ENCODE measurements at regions not wholly inside any gene's neighbourhood (a gene's known extent, or its start where the extent isn't known, plus 50 kb on each side); places are given as distances from the start of the nearest gene placed in this dataset.
"Not testable (repeated sequence)": the region's sequence is repeated elsewhere in the genome, so short reads cannot be mapped to it uniquely, and the experiment has no call there.

DNA sequence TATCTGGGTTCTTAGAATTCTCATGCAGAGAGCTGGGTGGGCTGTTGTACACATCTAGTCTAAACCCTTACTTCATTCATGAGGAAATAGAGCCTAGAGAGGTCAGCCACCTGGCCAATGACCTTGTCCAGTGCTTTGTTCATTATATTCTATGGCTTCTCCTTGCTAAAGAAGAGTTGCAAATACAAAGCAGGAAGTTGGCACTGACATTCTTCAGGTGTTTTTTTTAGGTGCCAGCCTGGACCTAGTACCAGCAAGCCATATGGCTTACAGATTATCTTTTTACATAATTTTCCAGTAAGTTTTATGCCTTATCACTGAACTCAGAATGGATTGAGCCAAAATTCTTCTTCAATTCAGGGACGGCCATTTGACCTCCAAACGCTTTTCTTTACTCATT is 54.7 kb upstream of the PGM2 start:
- no peak for ATAC-seq
- intact Hi-C loops (cut with micrococcal nuclease), result no loop called here
- DNase-seq, result no peak

DNA sequence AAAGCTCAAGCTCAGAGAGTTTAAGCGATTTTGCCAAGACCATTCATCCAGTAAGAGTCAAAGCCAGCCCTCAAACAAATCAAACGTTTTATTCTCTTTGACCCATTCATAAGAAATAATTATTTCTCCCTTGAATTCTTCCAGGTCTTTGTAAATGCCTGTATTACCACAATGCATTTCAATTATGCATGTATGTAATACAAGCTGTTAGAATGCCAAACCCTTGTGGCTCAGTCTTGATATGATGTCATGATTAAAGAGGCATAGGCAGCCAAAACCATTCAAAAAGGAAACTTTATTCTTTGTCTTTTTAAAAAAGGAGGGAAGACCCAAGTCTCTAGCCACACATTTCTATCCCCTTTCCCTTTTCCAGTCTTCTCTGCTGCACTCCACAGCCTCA is 56.5 kb upstream of the PGM2 start:
- ATAC-seq (no peak), DNase-seq (no peak)
- intact Hi-C loops (cut with micrococcal nuclease), result no loop called here

DNA sequence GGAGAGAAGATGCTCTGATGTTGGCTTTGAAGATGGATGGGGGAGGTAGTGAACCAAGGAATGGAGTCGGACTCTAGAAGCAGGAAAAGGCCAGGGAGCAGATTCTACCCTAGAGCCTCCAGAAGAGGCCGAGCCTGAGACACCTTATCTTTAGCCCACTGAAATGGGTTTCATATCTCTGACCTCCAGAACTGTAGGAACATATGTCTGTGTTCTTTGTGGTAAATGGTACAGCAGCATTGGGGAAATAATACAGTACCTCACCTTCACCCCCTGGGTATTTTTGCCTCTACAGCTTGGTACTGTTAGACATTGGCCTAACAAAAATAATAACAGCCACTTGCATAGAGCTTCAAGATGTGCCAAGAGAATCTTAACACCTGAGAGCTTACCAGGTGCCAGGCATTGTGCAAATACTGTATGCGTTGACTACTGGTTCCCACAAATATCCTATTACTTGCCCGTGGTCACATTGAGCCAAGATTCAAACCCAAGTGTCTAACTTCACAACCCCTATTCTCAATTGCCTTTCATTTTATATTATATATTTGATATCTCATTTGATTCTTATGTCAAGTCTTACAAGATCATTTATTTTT is 57.0 kb upstream of the PGM2 start:
- intact Hi-C loops (cut with micrococcal nuclease), result no loop called here

DNA sequence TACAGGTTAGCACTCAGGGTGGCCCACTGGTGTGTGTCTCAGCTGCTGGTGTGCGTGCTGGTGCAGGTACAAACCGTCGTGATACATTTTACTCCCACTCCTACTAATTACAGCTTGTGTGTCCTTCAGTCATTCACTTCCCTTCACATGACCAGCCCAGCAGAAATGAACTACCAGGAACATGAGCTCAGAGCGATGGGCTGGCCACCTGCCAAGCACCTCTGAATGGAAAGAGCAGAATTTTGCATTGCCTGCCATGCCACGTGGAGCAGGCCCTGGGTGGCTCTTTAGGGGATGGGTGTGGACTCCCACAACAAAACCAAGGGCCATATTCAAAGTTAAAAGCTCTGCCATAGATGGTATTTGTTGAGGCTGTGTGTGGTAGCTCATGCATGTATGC is 58.9 kb upstream of the PGM2 start:
- peak; percentile 79 for DNase-seq
- intact Hi-C loops (cut with micrococcal nuclease), result no loop called here
- ATAC-seq, result peak; percentile 55

More for the DNA sequence above, 57.0 kb upstream of the PGM2 start:
- ATAC-seq (no peak), DNase-seq (no peak)

DNA sequence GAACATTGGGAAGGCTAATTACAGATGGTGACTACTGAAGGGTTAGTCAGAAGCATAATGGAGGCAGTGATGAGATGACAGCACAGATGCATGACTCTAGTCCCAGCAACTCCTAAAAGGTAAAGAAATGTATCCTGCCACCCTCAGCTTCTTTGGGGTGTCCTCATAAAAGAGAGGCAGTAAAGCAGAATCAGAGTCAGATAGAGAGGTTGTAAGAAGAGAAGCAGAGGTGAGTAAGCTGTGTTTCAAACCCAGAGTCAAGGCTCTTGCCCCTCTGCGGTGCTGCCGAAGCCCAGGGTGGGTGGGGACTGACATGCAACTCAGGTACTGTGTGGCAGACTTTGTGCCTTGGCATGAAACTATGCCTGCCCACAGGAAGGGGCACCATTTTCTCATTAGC is 59.5 kb upstream of the PGM2 start:
- intact Hi-C loops (cut with micrococcal nuclease), result no loop called here
- ATAC-seq, result no peak
- DNase-seq, result no peak

DNA sequence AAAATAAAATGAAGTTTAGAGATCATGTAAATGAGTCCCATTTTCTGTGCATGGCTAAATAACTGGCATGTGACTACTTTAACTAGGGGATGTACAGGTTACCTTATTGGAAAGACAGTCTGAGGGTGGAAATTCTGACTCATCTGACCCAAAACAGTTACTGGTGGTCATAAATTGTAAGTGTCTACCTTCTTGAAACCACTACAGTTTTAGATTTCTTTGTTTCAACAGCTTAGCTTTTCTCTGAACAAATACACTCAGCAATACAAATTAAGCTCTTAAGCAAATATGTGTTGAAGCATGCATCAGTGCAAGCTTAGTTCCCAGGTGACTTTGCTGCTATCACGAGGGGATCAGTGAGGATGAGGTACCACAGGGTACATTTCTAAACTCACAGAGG is 60.7 kb upstream of the PGM2 start:
- no peak for DNase-seq
- no peak for ATAC-seq
- intact Hi-C loops (cut with micrococcal nuclease), result no loop called here

DNA sequence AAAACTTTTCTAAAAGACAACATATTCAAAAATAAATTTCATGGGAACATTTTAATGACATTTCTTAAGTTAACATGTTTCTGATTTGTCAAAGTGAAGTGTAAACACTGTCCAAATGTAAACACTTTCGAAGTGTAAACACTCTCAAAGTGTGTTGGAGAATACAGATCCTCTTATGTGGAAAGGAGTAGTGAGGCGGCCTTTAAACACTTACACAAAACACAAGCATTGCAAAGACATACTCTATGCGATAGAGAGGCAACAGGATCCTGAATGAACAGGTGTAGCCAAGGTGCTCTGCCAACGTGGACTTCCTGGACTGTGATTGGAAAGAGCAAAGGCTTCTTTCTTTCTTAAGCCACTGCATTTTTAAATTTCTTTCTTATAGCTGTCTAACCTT is 62.7 kb upstream of the PGM2 start:
- DNase-seq (no peak), ATAC-seq (no peak)
- intact Hi-C loops (cut with micrococcal nuclease), result no loop called here

DNA sequence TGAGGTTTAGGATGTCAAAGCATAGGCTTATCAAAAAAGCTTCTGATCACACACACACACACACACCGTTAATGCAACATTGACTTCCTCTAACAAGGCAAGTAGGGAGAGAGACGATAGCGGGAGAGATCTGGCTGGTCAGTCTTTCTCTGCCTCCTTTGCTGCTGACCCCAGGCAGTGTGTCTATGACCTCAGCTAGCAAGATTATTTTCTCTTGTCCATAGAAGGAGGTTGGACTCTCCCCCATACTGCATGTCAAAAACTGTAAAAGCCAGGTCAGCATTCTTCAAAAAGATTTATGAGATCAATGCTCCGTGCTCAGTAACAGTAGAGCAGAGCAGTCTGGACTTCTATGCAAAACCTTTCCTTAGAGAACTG is 63.5 kb upstream of the PGM2 start:
- ATAC-seq (no peak), DNase-seq (no peak)
- intact Hi-C loops (cut with micrococcal nuclease), result no loop called here

DNA sequence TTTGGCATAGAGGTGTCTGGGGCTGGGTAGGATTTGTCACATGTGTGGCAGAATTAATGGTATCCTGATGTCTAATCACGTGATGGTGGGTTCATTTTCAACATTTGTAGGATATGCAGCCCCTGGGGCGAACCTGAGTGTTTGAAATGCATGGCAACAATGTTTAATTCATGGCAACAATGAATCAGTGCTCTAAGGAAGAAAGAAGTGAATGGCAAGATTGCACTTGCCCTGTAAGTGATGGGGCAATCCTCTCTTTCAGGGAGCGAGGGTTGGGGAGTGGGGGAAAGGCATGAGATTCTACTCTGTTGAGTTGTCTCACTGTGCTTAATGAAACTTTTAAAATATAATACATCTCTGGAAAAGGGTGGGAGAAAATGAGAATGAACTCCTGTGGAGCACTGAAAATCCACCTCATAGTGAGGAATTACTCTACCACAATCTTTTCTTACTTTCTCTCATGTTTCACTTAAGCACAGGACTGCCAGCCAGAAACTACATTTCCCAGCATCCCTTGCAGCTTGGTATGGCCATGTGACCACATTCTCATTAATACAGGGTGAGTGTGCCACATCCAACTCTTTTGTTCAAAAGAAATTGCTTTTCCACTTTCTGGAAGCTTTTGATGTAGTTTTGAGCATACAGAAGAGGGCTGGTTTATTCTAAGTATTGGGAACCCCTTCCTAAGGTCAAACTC is 64.0 kb upstream of the PGM2 start:
- DNase-seq (no peak), ATAC-seq (no peak)
- intact Hi-C loops (cut with micrococcal nuclease), result no loop called here

DNA sequence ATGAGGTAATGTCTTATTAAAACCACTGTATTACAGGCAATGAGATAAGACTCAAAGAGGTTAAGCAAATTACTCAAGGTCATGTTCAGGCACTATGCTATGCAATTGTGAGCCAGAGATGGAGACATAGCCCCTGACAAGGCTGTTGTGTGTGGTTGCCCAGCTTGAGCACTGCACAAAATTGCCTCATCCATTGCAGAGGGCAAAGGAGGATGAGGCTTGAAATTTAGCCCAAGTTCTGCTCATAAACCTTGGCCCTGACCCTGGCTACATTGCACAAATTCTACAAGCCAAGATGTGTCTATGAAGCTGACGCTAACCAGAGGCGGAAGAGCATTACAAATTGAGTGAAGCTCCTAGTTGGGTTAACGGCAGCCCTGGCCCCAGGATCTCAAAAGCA is 65.6 kb upstream of the PGM2 start:
- intact Hi-C loops (cut with micrococcal nuclease), result no loop called here
- ATAC-seq (peak; percentile 57), DNase-seq (no peak)

DNA sequence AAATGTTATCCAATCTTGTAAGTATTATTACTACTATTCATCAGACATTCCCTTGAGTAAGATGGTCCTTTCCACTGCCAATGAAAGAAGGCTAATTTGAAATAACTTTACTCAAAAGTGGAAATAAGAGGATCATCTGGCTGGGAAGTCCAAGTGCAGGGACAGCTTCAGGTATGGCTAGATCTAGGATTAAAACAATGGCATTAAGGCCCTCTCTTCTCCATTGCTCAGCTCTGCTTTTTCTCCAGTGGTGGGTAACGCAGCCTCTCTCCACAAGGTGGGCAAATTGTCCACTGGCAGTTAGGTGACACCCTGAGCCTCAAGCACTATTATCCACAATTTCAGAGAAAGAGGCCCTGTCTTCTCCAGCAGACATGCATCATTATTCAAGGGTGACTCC is 66.7 kb upstream of the PGM2 start:
- intact Hi-C loops (cut with micrococcal nuclease), result no loop called here
- DNase-seq (no peak), ATAC-seq (no peak)

DNA sequence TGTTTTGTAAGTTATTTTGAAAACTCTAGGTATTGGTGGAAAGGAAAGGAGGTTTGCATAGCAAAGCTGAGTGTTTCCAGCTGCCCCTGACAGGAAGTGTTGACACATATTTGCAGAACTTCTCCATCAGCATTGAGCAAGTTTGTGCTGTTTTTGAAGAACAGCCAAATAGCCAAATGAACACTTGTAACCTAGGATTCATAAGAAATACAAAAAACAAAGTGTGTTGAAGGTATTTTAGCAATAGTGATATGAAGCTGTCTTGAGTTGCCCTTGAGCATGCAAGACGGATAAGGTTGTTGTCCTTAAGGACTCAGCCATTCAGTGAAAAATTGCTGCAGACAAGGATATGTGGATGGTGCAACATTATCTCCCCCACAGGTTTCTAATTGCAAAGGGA is 68.3 kb upstream of the PGM2 start:
- ATAC-seq (peak; percentile 81), DNase-seq (peak; percentile 26)
- intact Hi-C loops (cut with micrococcal nuclease), result no loop called here

DNA sequence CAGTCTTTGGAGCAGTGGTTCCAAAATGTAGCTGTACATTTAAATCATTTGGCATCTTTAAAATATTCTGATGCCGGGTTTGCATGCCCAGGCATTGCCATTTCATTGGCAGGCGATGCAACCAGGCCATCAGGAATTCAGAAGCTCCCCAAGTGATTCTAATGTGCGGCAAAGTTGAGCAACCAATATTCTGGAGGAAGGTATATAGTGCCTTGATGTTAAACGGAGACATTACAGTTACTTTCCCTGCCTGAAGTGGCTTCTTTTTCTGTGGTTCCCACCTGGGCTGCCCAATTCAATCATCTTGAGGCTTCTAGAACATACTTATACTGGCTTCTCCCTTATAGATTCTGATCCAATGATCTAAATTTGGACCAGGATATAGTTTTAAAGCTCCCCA is 68.7 kb upstream of the PGM2 start:
- no peak for DNase-seq
- peak; percentile 34 for ATAC-seq
- intact Hi-C loops (cut with micrococcal nuclease), result no loop called here

DNA sequence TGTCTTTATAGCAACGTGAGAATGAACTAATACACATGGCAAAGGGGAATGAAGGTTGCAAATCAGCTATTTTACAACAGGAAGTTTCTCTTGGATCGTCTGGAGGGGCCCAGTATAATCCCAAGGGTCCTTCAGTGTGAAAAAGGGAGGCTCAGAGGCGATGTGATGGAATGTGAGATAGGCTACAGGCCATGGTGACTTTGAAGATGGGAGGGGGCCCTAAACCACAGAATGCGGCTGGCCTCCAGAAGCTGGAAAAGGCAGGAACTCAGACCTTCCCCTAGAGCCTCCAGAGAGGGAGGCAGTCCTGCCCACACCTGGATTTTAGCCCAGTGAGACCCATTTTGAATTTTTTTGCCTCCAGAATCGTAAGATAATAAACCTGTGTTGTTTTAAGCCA is 69.4 kb upstream of the PGM2 start:
- intact Hi-C loops (cut with micrococcal nuclease), result no loop called here
- no peak for DNase-seq
- ATAC-seq, result no peak

DNA sequence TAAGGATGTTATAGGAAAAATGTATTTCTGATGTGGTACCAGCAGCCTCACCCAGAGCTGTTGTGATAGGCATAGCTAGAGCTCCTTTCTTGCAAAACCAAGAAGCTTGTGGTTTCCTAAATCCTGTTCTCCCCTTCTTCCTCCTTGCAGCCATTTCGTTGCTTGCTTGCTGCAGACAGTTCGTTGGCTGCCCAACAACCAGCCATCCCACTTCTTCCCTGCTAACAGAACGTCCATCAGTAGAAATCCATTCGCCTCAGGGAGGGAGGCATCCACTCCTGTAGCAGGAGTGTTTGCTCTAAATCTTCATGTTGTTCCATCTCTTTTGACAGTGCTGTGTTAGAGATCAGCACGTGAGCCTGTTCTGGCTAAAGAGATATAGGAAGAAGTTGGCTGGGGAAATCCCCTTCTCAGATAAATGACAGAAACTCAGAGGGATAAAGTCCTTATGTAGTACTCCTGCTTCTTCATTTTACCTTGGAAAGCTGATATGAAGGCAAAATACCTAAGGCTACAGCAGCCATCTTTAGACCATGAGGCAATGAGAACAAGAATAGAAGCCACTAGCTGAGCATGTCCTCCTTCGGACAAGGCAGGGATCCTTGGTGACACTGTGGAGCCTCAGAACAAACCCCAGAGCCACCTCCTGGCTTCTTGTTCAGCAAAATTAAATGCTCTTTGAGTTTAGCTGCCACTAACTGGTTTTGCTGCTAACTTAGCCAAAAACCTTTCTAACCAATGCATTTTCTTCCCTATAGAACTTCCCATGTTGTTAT is 68.4 kb upstream of the RELL1 start:
- ATAC-seq (peak; percentile 51), DNase-seq (no peak)
- intact Hi-C loops (cut with micrococcal nuclease), result no loop called here

DNA sequence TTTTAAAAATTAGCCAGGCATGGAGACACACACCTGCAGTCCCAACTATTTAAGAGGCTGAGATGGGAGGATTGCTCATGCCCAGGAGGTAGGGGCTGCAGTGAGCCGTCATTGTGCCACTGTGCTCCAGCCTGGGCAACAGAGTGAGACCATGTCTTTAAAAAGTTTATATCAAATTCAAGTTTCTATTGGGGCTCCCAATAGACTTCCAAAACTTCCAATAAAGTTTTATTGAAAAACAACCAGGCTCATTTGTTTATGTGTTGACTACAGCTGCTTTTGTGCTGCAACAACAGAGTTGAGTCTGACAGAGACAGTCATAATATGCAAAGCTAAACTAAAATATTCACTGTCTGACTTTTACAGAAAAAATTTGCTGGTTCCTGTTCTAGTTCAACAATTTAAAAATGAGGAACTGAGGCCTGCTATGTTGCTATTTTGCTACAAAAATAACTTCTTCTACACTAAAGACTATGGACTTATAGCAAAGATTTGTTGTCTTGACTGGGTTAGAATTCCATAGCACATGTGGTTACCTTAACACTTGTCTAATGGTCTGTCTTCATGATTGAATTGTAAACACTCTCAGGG is 63.3 kb upstream of the RELL1 start:
- DNase-seq, result no peak
- no peak for ATAC-seq
- intact Hi-C loops (cut with micrococcal nuclease), result no loop called here

DNA sequence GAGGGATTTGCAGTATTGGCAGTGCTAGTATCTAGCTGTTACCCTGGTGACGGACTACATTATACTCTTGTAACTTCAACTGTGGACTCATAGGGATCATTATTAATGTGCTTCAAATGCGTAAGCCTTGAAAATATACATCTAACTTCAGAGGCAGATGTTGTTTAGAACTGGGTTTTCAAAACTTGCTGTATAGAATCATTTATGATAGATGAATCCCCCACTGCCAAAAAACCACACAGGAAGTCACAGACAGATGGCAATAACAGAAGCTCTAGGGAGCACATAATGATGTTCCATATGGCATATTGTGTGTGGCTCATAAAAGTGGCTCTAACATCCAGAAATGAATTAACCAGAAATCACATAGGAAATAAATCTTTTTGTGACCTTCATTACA is 62.3 kb upstream of the RELL1 start:
- DNase-seq (no peak), ATAC-seq (no peak)
- intact Hi-C loops (cut with micrococcal nuclease), result no loop called here

DNA sequence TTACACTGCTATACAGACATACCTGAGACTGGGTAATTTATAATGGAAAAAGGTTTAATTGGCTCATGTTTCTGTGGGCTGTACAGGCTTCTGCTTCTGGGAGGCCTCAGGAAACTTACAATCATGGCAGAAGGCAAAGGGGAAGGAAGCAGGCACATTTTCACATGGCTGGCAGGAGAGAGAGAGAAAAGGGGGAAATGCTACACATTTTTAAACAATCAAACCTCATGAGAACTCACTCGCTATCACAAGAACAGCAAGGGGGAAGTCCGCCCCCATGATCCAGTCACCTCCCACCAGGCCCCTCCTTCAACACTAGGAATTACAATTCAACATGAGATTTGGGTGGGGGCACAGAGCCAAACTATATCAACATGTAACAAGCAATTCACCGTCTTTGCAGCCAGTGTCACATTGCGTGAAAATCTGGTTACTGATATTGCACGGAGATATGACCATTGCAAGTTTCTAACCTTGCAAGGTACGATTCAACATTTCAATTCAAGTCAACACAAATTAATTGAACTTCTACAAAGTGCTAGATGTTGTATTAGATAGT is 61.7 kb upstream of the RELL1 start:
- intact Hi-C loops (cut with micrococcal nuclease), result no loop called here
- DNase-seq (no peak), ATAC-seq (no peak)

DNA sequence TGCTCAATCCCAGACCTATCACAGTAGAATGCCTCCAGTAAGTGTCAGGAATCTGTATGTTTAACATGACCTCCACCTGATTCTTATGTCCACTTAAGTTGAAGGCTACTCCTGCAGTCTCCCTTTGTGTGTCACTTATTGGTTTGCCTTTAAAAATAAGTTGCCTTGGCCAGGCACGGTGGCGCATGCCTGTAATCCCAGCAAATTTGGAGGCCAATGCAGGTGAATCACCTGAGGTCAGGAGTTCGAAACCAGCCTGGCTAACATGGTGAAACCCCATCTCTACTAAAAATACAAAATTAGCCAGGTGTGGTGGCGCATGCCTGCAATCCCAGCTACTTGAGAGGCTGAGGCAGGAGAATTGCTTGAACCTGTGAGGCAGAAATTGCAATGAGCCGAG is 60.7 kb upstream of the RELL1 start:
- intact Hi-C loops (cut with micrococcal nuclease); DNase-seq; ATAC-seq: not testable (repeated sequence)

DNA sequence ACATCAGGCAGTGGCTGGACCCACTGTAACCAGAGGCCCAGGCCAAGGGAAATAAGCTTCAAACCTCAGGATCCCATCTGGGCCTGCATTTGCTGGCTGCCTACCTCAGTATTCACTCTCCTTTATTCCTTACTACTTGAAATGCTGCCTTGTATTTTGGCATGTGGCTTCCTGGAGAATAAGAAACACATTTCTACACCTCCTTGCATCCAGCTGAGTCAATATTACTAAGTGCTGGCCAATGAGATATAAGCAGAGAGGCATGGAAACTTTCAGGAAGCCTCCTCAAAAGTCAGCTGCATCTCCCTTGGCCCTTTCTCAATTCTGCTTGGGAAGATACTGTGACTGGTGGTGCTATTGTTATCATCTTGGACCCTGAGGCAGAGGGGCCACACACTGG is 59.8 kb upstream of the RELL1 start:
- DNase-seq (no peak), ATAC-seq (no peak)
- intact Hi-C loops (cut with micrococcal nuclease), result no loop called here
